GM19452 (cell line): ENCODE measurements at regions not wholly inside any gene's neighbourhood (a gene's known extent, or its start where the extent isn't known, plus 50 kb on each side); places are given as distances from the start of the nearest gene placed in this dataset.
"Not testable (repeated sequence)": the region's sequence is repeated elsewhere in the genome, so short reads cannot be mapped to it uniquely, and the experiment has no call there.

ENCODE experiments used
- ATAC-seq: cut with Tn5 transposase; IDR thresholded peaks from one replicate; pipeline ENCODE4 v1.9.1; 2021; ENCODE audit not compliant: unreplicated experiment

- no peak for ATAC-seq
These were observed 73.8 kb downstream of the SLC25A46 start for GRCh38 chr5:110812639-110813038.

GRCh38 chr5:110815916-110816605 lies 77.3 kb downstream of the SLC25A46 start:
- no peak for ATAC-seq

GRCh38 chr5:110817459-110817858 lies 78.7 kb downstream of the SLC25A46 start:
- no peak for ATAC-seq

GRCh38 chr5:110823571-110823970 lies 84.8 kb downstream of the SLC25A46 start:
- no peak for ATAC-seq

- no peak for ATAC-seq
These were observed 86.2 kb downstream of the SLC25A46 start for GRCh38 chr5:110824936-110825441.

GRCh38 chr5:110832683-110833082 lies 93.9 kb downstream of the SLC25A46 start:
- peak; percentile 47 for ATAC-seq

GRCh38 chr5:110834933-110835332 lies 96.1 kb downstream of the SLC25A46 start:
- ATAC-seq = not testable (repeated sequence)

- ATAC-seq = no peak
These were observed 98.0 kb downstream of the SLC25A46 start for GRCh38 chr5:110836851-110837250.

GRCh38 chr5:110838357-110838756 lies 99.5 kb downstream of the SLC25A46 start:
- not testable (repeated sequence) for ATAC-seq

- ATAC-seq = no peak
These were observed 100.2 kb downstream of the SLC25A46 start for GRCh38 chr5:110838961-110839360.

- no peak for ATAC-seq
These were observed 101.6 kb downstream of the SLC25A46 start for GRCh38 chr5:110840347-110840960.

- no peak for ATAC-seq
These were observed 102.3 kb downstream of the SLC25A46 start for GRCh38 chr5:110841137-110841536.

- no peak for ATAC-seq
These were observed 104.1 kb downstream of the SLC25A46 start for GRCh38 chr5:110842948-110843347.

- ATAC-seq = no peak
These were observed 105.4 kb downstream of the SLC25A46 start for GRCh38 chr5:110844251-110844650.

GRCh38 chr5:110846398-110847001 lies 107.7 kb downstream of the SLC25A46 start:
- no peak for ATAC-seq

GRCh38 chr5:110851357-110851756 lies 112.5 kb downstream of the SLC25A46 start:
- ATAC-seq = no peak

- ATAC-seq = peak; percentile 93
These were observed 113.2 kb downstream of the SLC25A46 start for GRCh38 chr5:110852053-110852452.

- ATAC-seq = no peak
These were observed 113.7 kb downstream of the SLC25A46 start for GRCh38 chr5:110852541-110852940.

- no peak for ATAC-seq
These were observed 114.5 kb downstream of the SLC25A46 start for GRCh38 chr5:110853267-110853666.

- no peak for ATAC-seq
These were observed 115.4 kb downstream of the SLC25A46 start for GRCh38 chr5:110854200-110854599.

- no peak for ATAC-seq
These were observed 117.2 kb downstream of the SLC25A46 start for GRCh38 chr5:110855961-110856360.
